ENCODE measurements at regions not wholly inside any gene's neighbourhood (a gene's known extent, or its start where the extent isn't known, plus 50 kb on each side); places are given as distances from the start of the nearest gene placed in this dataset.

DNA sequence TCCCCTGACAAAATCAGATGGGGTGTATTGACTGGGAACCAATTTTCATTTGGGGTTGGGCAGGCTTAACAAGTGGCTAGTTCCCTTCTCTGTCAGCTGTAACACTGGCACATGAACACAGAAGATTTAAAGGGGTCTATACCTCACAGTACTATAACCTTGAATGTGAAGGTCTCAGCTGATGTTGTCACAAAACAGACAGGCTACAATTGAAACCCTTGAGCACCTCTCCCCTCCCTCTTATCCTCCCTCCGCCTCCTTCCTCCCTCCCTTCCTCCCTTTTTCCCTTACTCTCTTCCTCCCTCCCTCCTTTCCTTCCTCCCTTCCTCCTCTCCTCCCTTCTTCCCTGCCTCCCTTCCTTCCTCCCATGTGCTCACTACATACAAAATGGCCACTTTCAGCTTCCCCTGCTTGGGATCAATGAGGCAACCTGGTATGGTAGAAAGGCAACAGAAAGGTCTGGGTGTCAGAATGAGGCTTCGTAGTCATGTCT lies 262.4 kb downstream of the TTC6 start:
- TF ChIP-seq, protein P1, sequence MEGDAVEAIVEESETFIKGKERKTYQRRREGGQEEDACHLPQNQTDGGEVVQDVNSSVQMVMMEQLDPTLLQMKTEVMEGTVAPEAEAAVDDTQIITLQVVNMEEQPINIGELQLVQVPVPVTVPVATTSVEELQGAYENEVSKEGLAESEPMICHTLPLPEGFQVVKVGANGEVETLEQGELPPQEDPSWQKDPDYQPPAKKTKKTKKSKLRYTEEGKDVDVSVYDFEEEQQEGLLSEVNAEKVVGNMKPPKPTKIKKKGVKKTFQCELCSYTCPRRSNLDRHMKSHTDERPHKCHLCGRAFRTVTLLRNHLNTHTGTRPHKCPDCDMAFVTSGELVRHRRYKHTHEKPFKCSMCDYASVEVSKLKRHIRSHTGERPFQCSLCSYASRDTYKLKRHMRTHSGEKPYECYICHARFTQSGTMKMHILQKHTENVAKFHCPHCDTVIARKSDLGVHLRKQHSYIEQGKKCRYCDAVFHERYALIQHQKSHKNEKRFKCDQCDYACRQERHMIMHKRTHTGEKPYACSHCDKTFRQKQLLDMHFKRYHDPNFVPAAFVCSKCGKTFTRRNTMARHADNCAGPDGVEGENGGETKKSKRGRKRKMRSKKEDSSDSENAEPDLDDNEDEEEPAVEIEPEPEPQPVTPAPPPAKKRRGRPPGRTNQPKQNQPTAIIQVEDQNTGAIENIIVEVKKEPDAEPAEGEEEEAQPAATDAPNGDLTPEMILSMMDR (IDR thresholded peaks at IDR 0.05) = no peak
- no peak for TF ChIP-seq POLR2AphosphoS5 (IDR thresholded peaks at IDR 0.05; ENCODE audit: low read depth, low read length)
- no peak for TF ChIP-seq SIN3A (IDR thresholded peaks at IDR 0.05; ENCODE audit: borderline replicate concordance, insufficient read depth, low read depth, low read length)
